A673 (cell line): ENCODE measurements at regions not wholly inside any gene's neighbourhood (a gene's known extent, or its start where the extent isn't known, plus 50 kb on each side); places are given as distances from the start of the nearest gene placed in this dataset.

Experiments
- BruUV-seq: library from RNA; stranded (reverse); fragments of 400-500 nt; replicated peaks from 2 replicates; lab custom pipeline; 2021; lab: Mats Ljungman, UMichigan
- CTCF ChIA-PET: fragments of 300-600 bp; sonication (Branson Sonifier 250); formaldehyde crosslinking; loops from one replicate; lab custom pipeline; 2022; ENCODE audit warnings: antibody characterized with exemption; lab: Charles Lee
- POLR2A ChIA-PET: fragments of 300-600 bp; sonication (Branson Sonifier 250); formaldehyde crosslinking; loops from one replicate; lab custom pipeline; 2022; ENCODE audit warnings: antibody characterized with exemption; ENCODE audit not compliant: low non-redundant PET; lab: Charles Lee
- DNase-seq: peaks from one replicate; pipeline ENCODE4 v3.0.0-alpha.2; 2015; ENCODE audit warnings: low spot score
- H3K27ac ChIP-seq: fragments of 200-600 bp; sonication (generic); 2 replicates; pipeline ENCODE4 v1.5.1; 2016; ENCODE audit warnings: mixed run types, low read depth, mild to moderate bottlenecking, mixed read lengths, antibody characterized with exemption, low read length; ENCODE audit not compliant: poor library complexity, severe bottlenecking
- H3K27me3 ChIP-seq: fragments of 200-600 bp; sonication (generic); replicated peaks from 2 replicates; pipeline ENCODE4 v1.6.1; 2017; ENCODE audit warnings: mixed run types, low read depth, mild to moderate bottlenecking, mixed read lengths, antibody characterized with exemption, low read length; ENCODE audit not compliant: insufficient read depth, poor library complexity
- H3K36me3 ChIP-seq: fragments of 200-600 bp; sonication (generic); 2 replicates; pipeline ENCODE4 v1.6.1; 2016; ENCODE audit warnings: mixed run types, mild to moderate bottlenecking, mixed read lengths, antibody characterized with exemption, low read length; ENCODE audit not compliant: insufficient read depth, poor library complexity, severe bottlenecking
- H3K4me1 ChIP-seq: fragments of 200-600 bp; sonication (generic); 2 replicates; pipeline ENCODE4 v1.6.1; 2017; ENCODE audit warnings: mixed run types, mild to moderate bottlenecking, mixed read lengths, antibody characterized with exemption, low read length; ENCODE audit not compliant: insufficient read depth, poor library complexity, severe bottlenecking
- H3K4me3 ChIP-seq: fragments of 200-600 bp; sonication (generic); 2 replicates; pipeline ENCODE4 v1.5.1; 2016; ENCODE audit warnings: low read depth, mixed run types, mild to moderate bottlenecking, mixed read lengths, low read length; ENCODE audit not compliant: poor library complexity, severe bottlenecking
- H3K9me3 ChIP-seq: fragments of 200-600 bp; sonication (generic); 2 replicates; pipeline ENCODE4 v1.6.1; 2016; ENCODE audit warnings: mixed run types, low read depth, mild to moderate bottlenecking, mixed read lengths, antibody characterized with exemption, low read length; ENCODE audit not compliant: poor library complexity, severe bottlenecking
- EZH2 ChIP-seq: fragments of 200-600 bp; sonication (generic); IDR thresholded peaks from 2 replicates; pipeline ENCODE4 v1.6.1; 2017; ENCODE audit warnings: borderline replicate concordance, low read depth, mild to moderate bottlenecking, mixed read lengths, antibody characterized with exemption, low read length; ENCODE audit not compliant: poor library complexity, severe bottlenecking
- intact Hi-C: fragments of 100-400 bp; cut with micrococcal nuclease; formaldehyde crosslinking; loops from one replicate; pipeline ENCODE4 v1.10.0; 2022; ENCODE audit not compliant: unreplicated experiment
- TF ChIP-seq, protein P1 (sequence below): fragments of 300-800, 200-600 bp; sonication (generic); conservative IDR thresholded peaks from 2 replicates; pipeline ENCODE4 v1.5.1; 2017; ENCODE audit warnings: low read depth, mild to moderate bottlenecking, antibody characterized with exemption, low read length, moderate library complexity, mixed read lengths

GRCh38 chr13:112200200-112200599 is 133.3 kb downstream of the SOX1 start:
- H3K4me1 ChIP-seq: no peaks in the 10 kb centered on the region
- intact Hi-C loops: no loop called here
- no peak overlapping the region for H3K27ac ChIP-seq
- peaks cover 30% of the 10 kb centered on the region for H3K27me3 ChIP-seq
- H3K36me3 ChIP-seq: no peaks in the 10 kb centered on the region
- TF ChIP-seq EZH2: no peak
- no peak overlapping the region for H3K4me3 ChIP-seq
- no peak for DNase-seq
- ChIA-PET CTCF (no interaction called here), POLR2A (no interaction called here)
- no TSS peak for BruUV-seq
- H3K9me3 ChIP-seq: no peaks in the 10 kb centered on the region

DNA sequence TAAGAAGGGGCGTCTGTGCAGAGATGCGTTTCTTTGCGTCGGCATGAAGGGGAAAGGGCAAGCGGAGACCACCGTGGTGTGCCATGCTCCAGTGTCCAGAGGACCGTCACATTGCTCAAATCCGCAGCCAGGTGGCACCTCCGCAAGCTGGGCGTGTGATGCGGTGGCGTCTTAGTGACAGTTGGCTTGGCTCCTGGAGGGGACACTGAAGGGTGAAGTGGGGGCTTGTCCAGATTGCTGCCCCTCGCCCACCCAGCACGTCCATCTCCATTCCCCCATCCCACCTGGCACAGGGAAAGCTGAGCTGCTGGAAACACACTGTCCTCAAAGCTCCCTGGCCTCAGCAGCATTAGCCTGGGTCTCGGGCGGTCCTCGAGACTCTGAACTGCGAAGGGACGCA is 135.3 kb downstream of the SOX1 start:
- BruUV-seq: no TSS peak
- ChIA-PET CTCF (no interaction called here), POLR2A (no interaction called here)
- no peak for DNase-seq
- H3K27me3 ChIP-seq: peaks cover 46% of the 10 kb centered on the region
- H3K36me3 ChIP-seq: no peaks in the 10 kb centered on the region
- H3K27ac ChIP-seq: no peak overlapping the region
- no peaks in the 10 kb centered on the region for H3K4me1 ChIP-seq
- H3K4me3 ChIP-seq: no peak overlapping the region
- no peaks in the 10 kb centered on the region for H3K9me3 ChIP-seq
- intact Hi-C loops: no loop called here
- TF ChIP-seq, protein P1, sequence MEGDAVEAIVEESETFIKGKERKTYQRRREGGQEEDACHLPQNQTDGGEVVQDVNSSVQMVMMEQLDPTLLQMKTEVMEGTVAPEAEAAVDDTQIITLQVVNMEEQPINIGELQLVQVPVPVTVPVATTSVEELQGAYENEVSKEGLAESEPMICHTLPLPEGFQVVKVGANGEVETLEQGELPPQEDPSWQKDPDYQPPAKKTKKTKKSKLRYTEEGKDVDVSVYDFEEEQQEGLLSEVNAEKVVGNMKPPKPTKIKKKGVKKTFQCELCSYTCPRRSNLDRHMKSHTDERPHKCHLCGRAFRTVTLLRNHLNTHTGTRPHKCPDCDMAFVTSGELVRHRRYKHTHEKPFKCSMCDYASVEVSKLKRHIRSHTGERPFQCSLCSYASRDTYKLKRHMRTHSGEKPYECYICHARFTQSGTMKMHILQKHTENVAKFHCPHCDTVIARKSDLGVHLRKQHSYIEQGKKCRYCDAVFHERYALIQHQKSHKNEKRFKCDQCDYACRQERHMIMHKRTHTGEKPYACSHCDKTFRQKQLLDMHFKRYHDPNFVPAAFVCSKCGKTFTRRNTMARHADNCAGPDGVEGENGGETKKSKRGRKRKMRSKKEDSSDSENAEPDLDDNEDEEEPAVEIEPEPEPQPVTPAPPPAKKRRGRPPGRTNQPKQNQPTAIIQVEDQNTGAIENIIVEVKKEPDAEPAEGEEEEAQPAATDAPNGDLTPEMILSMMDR: no peak
- TF ChIP-seq EZH2: no peak

- H3K4me3 ChIP-seq: no peak overlapping the region
These were observed 136.0 kb downstream of the SOX1 start for GRCh38 chr13:112202966-112203365.

DNA sequence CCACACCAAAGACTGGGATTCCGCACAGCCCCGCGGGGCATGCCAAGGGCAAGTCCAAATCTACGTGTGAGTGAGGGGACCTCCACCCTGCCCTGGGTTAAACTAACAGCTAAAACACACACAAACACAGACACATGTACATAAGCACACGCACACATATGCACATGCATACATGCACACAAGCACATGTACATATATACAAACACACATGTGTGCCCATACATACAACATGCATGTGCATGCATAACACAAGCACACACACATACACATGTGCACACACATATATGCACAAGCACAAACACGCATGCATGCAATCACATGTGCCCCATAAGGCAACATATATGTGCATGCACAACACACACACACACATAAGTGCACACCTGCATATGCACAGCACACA is 136.7 kb downstream of the SOX1 start:
- Histone ChIP-seq H3K4me1 (no peaks in the 10 kb centered on the region), H3K27me3 (peaks cover 52% of the 10 kb centered on the region), H3K9me3 (no peaks in the 10 kb centered on the region), H3K36me3 (no peaks in the 10 kb centered on the region), H3K4me3 (no peak overlapping the region), H3K27ac (no peak overlapping the region)
- no peak for DNase-seq
- TF ChIP-seq, protein P1: no peak
- TF ChIP-seq EZH2: no peak
- ChIA-PET POLR2A (no interaction called here), CTCF (no interaction called here)
- intact Hi-C loops: no loop called here
- BruUV-seq: no TSS peak

More at GRCh38 chr13:112202966-112203365, 136.0 kb downstream of the SOX1 start:
- Histone ChIP-seq H3K36me3 (no peaks in the 10 kb centered on the region), H3K27me3 (peaks cover 52% of the 10 kb centered on the region), H3K4me1 (no peaks in the 10 kb centered on the region), H3K27ac (no peak overlapping the region), H3K9me3 (no peaks in the 10 kb centered on the region)
- no peak for DNase-seq
- CTCF ChIA-PET: no interaction called here
- intact Hi-C loops: no loop called here
- POLR2A ChIA-PET: no interaction called here
- TF ChIP-seq EZH2: no peak
- TF ChIP-seq, protein P1: no peak
- BruUV-seq: no TSS peak
